GM12878 (cell line): ENCODE measurements at regions not wholly inside any gene's neighbourhood (a gene's known extent, or its start where the extent isn't known, plus 50 kb on each side); places are given as distances from the start of the nearest gene placed in this dataset.

ENCODE experiments used
- ATAC-seq: fragments of 200-7000 bp; cut with Tn5 transposase; 3 replicates; pipeline ENCODE4 v1.9.1; 2020; ENCODE audit warnings: mild to moderate bottlenecking, moderate library complexity
- BruUV-seq: library from RNA; stranded (reverse); fragments of 400-500 nt; replicated peaks from 2 replicates; lab custom pipeline; 2021; lab: Mats Ljungman, UMichigan
- CTCF ChIA-PET: fragments of 300-600 bp; sonication (Branson Sonifier 250); formaldehyde crosslinking; extraction: SDS; loops from one replicate; lab custom pipeline; 2021; ENCODE audit warnings: inconsistent platforms; lab: Yijun Ruan, JAX
- POLR2A ChIA-PET: fragments of 350-600 bp; formaldehyde crosslinking; extraction: SDS; loops from one replicate; lab custom pipeline; 2021; ENCODE audit warnings: inconsistent platforms; lab: Charles Lee
- RAD21 ChIA-PET: fragments of 300-600 bp; sonication (Branson Sonifier 250); formaldehyde crosslinking; loops from one replicate; lab custom pipeline; 2023; ENCODE audit warnings: antibody characterized with exemption; ENCODE audit not compliant: unreplicated experiment; lab: Charles Lee
- SMC1A ChIA-PET: fragments of 300-600 bp; sonication (Branson Sonifier 250); formaldehyde crosslinking; loops from one replicate; lab custom pipeline; 2023; ENCODE audit not compliant: unreplicated experiment, uncharacterized antibody; lab: Charles Lee
- DNase-seq: peaks from one replicate; pipeline ENCODE4 v3.0.0-alpha.2; 2011; ENCODE audit warnings: low read depth, low spot score
- FAIRE-seq: peaks from 3 replicates; lab custom pipeline; 2011; peaks lifted over from hg19 to GRCh38; lab: Jason Lieb, UNC
- H2AFZ ChIP-seq: 2 replicates; pipeline ENCODE4 v1.6.0; 2011; ENCODE audit warnings: low read depth, low read length, control low read depth; ENCODE audit not compliant: control insufficient read depth
- H3K27ac ChIP-seq: 2 replicates; pipeline ENCODE4 v1.5.1; 2011; ENCODE audit warnings: control low read depth; ENCODE audit not compliant: control insufficient read depth, insufficient read depth
- H3K27me3 ChIP-seq, 2 experiments: replicated peaks in 1 of 2; 2 replicates each; pipeline versions ENCODE4 v1.6.0 to v1.6.1; 2011; ENCODE audit warnings: low read length in 1 of 2; ENCODE audit not compliant: control insufficient read depth in 2 of 2, insufficient read depth in 2 of 2
- H3K36me3 ChIP-seq, 2 experiments: 2 replicates each; pipeline ENCODE4 v1.5.1; 2011; ENCODE audit warnings: low read length in 1 of 2; ENCODE audit not compliant: control insufficient read depth in 2 of 2, insufficient read depth in 2 of 2
- H3K4me1 ChIP-seq: 2 replicates; pipeline ENCODE4 v1.6.1; 2011; ENCODE audit warnings: mild to moderate bottlenecking, low read length, moderate library complexity, mixed read lengths; ENCODE audit not compliant: control insufficient read depth, insufficient read depth
- H3K4me2 ChIP-seq: 2 replicates; pipeline ENCODE4 v1.6.0; 2011; ENCODE audit warnings: control low read depth; ENCODE audit not compliant: control insufficient read depth, insufficient read depth
- H3K4me3 ChIP-seq: fragments of 200-600 bp; sonication (generic); 2 replicates; pipeline ENCODE4 v1.5.1; 2016
- H3K79me2 ChIP-seq: 2 replicates; pipeline ENCODE4 v1.6.0; 2011; ENCODE audit warnings: low read length; ENCODE audit not compliant: control insufficient read depth, insufficient read depth
- H3K9ac ChIP-seq: 2 replicates; pipeline ENCODE4 v1.8.0; 2011; ENCODE audit warnings: low read length, control low read depth, mixed read lengths; ENCODE audit not compliant: control insufficient read depth, insufficient read depth
- H3K9me3 ChIP-seq: replicated peaks from 3 replicates; pipeline ENCODE4 v1.5.1; 2011; ENCODE audit warnings: mild to moderate bottlenecking, low read length; ENCODE audit not compliant: control insufficient read depth, insufficient read depth
- H4K20me1 ChIP-seq: 2 replicates; pipeline ENCODE4 v1.6.0; 2011; ENCODE audit not compliant: control insufficient read depth, insufficient read depth
- SIN3A ChIP-seq: IDR thresholded peaks from 2 replicates; pipeline ENCODE4 v1.6.1; 2012; ENCODE audit warnings: low read depth, low read length, improper control_type of control experiment
- SIX5 ChIP-seq: IDR thresholded peaks from 2 replicates; pipeline ENCODE4 v1.6.1; 2011; ENCODE audit warnings: mild to moderate bottlenecking, low read depth, low read length, moderate library complexity; ENCODE audit not compliant: severe bottlenecking
- SMAD1 ChIP-seq: fragments of 450-650 bp; IDR thresholded peaks from 2 replicates; pipeline ENCODE4 v1.6.1; 2018; ENCODE audit warnings: mild to moderate bottlenecking, low read depth; ENCODE audit not compliant: partially characterized antibody
- SMAD5 ChIP-seq: IDR thresholded peaks from 2 replicates; pipeline ENCODE4 v1.6.1; 2016; ENCODE audit warnings: antibody characterized with exemption, low read depth
- TBL1XR1 ChIP-seq: IDR thresholded peaks from 2 replicates; pipeline ENCODE4 v1.6.1; 2012; ENCODE audit warnings: low read depth, low read length, improper control_type of control experiment
- TCF12 ChIP-seq: IDR thresholded peaks from 2 replicates; pipeline ENCODE4 v1.6.1; 2011; ENCODE audit warnings: low read depth, mild to moderate bottlenecking, low read length
- ZNF274 ChIP-seq: IDR thresholded peaks from one replicate; pipeline ENCODE4 v1.8.0; 2011; ENCODE audit not compliant: insufficient read length, insufficient read depth
- ZNF687 ChIP-seq: fragments of 450-650 bp; IDR thresholded peaks from 2 replicates; pipeline ENCODE4 v1.6.1; 2017; ENCODE audit warnings: mild to moderate bottlenecking, moderate library complexity
- ZSCAN29 ChIP-seq: fragments of 450-650 bp; IDR thresholded peaks from 2 replicates; pipeline ENCODE4 v1.6.1; 2017; ENCODE audit warnings: mild to moderate bottlenecking, moderate library complexity
- in situ Hi-C: fragments of 300-500 bp; cut with MboI; formaldehyde crosslinking; loops from 9 replicates; pipeline ENCODE4 v1.14.3; 2018; ENCODE audit warnings: mixed read lengths
- intact Hi-C: fragments of 100-400 bp; cut with micrococcal nuclease; formaldehyde crosslinking; loops from one replicate; pipeline ENCODE4 v1.14.2; 2022; ENCODE audit not compliant: unreplicated experiment
- TF ChIP-seq, protein P1 (sequence below), 3 experiments: IDR thresholded peaks in 2 of 3; conservative IDR thresholded peaks in 1 of 3; 2 replicates each; pipeline ENCODE4 v1.5.1; 2011; ENCODE audit warnings: low read depth in 3 of 3, low read length in 3 of 3, mild to moderate bottlenecking in 3 of 3, control low read depth in 2 of 3, moderate library complexity in 2 of 3, inconsistent platforms in 1 of 3, mixed read lengths in 1 of 3; ENCODE audit not compliant: control insufficient read depth in 2 of 3, insufficient read depth in 1 of 3; ENCODE audit errors: extremely low read depth in 1 of 3
- TF ChIP-seq, protein P2 (sequence below): fragments of 450-650 bp; IDR thresholded peaks from 2 replicates; pipeline ENCODE4 v1.6.1; 2016; ENCODE audit warnings: mild to moderate bottlenecking
- TF ChIP-seq, protein P3 (sequence below): fragments of 450-650 bp; IDR thresholded peaks from 2 replicates; pipeline ENCODE4 v1.6.1; 2017; ENCODE audit warnings: mild to moderate bottlenecking, moderate library complexity

DNA sequence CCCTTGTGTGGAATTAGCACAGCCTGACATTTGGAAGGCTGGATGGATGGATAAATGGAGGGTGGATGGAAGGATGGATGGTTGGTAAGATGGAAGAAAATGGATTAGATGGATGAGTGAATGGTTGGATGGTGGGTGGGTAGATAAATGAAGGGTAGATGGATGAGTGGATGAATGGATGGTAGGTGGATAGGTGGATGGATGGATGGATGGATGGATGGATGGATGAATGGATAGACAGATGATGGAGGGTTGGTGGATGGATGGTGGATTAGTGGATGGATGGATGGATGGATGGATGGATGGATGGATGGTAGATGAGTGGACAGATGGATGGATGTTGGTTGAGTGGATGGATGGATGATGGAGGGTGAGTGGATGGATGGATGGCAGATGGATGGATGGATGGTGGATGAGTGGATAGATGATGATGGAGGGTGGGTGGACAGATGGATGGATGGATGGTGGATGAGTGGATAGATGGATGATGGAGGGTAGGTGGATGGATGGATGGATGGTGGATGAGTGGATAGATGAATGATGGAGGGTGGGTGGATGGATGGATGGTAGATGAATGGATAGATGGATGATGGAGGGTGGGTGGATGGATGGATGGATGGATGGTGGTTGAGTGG lies 175.6 kb upstream of the PPP1R26 start:
- Histone ChIP-seq H3K4me3 (no peak overlapping the region), H3K4me1 (no peaks in the 10 kb centered on the region), H3K9me3 (no peaks in the 10 kb centered on the region), H2AFZ (no peak overlapping the region), H3K9ac (no peak overlapping the region), H3K4me2 (no peak overlapping the region), H3K27ac (no peak overlapping the region), H4K20me1 (no peaks in the 10 kb centered on the region), H3K79me2 (no peaks in the 10 kb centered on the region), H3K27me3 (peaks cover 1 to 2% of the 10 kb centered on the region in 2 experiments; a peak in 2 of 4 replicates), H3K36me3 (no peaks in the 10 kb centered on the region)
- SMC1A ChIA-PET = no interaction called here
- POLR2A ChIA-PET = no interaction called here
- BruUV-seq = no TSS peak
- ATAC-seq = no peak
- no peak for DNase-seq
- in situ Hi-C loops (no loop called here), intact Hi-C loops (no loop called here)
- CTCF ChIA-PET = no interaction called here
- no peak for FAIRE-seq
- RAD21 ChIA-PET = no interaction called here
- TF ChIP-seq TBL1XR1 = no peak
- TF ChIP-seq SMAD5 = no peak
- no peak for TF ChIP-seq SIN3A
- TF ChIP-seq ZNF274 = no peak
- TF ChIP-seq SIX5 = no peak
- TF ChIP-seq, protein P1, sequence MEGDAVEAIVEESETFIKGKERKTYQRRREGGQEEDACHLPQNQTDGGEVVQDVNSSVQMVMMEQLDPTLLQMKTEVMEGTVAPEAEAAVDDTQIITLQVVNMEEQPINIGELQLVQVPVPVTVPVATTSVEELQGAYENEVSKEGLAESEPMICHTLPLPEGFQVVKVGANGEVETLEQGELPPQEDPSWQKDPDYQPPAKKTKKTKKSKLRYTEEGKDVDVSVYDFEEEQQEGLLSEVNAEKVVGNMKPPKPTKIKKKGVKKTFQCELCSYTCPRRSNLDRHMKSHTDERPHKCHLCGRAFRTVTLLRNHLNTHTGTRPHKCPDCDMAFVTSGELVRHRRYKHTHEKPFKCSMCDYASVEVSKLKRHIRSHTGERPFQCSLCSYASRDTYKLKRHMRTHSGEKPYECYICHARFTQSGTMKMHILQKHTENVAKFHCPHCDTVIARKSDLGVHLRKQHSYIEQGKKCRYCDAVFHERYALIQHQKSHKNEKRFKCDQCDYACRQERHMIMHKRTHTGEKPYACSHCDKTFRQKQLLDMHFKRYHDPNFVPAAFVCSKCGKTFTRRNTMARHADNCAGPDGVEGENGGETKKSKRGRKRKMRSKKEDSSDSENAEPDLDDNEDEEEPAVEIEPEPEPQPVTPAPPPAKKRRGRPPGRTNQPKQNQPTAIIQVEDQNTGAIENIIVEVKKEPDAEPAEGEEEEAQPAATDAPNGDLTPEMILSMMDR (IDR thresholded peaks at IDR 0.05 in 2 of 3, conservative IDR thresholded peaks at IDR 0.05 in 1 of 3; ENCODE audit: control insufficient read depth in 2 of 3, extremely low read depth in 1 of 3, insufficient read depth in 1 of 3, low read depth in 3 of 3, low read length in 3 of 3) = no peak
- TF ChIP-seq, protein P2, sequence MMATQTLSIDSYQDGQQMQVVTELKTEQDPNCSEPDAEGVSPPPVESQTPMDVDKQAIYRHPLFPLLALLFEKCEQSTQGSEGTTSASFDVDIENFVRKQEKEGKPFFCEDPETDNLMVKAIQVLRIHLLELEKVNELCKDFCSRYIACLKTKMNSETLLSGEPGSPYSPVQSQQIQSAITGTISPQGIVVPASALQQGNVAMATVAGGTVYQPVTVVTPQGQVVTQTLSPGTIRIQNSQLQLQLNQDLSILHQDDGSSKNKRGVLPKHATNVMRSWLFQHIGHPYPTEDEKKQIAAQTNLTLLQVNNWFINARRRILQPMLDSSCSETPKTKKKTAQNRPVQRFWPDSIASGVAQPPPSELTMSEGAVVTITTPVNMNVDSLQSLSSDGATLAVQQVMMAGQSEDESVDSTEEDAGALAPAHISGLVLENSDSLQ = no peak
- TF ChIP-seq, protein P3, sequence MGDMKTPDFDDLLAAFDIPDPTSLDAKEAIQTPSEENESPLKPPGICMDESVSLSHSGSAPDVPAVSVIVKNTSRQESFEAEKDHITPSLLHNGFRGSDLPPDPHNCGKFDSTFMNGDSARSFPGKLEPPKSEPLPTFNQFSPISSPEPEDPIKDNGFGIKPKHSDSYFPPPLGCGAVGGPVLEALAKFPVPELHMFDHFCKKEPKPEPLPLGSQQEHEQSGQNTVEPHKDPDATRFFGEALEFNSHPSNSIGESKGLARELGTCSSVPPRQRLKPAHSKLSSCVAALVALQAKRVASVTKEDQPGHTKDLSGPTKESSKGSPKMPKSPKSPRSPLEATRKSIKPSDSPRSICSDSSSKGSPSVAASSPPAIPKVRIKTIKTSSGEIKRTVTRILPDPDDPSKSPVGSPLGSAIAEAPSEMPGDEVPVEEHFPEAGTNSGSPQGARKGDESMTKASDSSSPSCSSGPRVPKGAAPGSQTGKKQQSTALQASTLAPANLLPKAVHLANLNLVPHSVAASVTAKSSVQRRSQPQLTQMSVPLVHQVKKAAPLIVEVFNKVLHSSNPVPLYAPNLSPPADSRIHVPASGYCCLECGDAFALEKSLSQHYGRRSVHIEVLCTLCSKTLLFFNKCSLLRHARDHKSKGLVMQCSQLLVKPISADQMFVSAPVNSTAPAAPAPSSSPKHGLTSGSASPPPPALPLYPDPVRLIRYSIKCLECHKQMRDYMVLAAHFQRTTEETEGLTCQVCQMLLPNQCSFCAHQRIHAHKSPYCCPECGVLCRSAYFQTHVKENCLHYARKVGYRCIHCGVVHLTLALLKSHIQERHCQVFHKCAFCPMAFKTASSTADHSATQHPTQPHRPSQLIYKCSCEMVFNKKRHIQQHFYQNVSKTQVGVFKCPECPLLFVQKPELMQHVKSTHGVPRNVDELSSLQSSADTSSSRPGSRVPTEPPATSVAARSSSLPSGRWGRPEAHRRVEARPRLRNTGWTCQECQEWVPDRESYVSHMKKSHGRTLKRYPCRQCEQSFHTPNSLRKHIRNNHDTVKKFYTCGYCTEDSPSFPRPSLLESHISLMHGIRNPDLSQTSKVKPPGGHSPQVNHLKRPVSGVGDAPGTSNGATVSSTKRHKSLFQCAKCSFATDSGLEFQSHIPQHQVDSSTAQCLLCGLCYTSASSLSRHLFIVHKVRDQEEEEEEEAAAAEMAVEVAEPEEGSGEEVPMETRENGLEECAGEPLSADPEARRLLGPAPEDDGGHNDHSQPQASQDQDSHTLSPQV = no peak
- TF ChIP-seq TCF12 = no peak
- no peak for TF ChIP-seq SMAD1
- no peak for TF ChIP-seq ZNF687
- no peak for TF ChIP-seq ZSCAN29
